Gastroesophageal sphincter (tissue), 4 donors: ENCODE measurements at regions not wholly inside any gene's neighbourhood (a gene's known extent, or its start where the extent isn't known, plus 50 kb on each side); places are given as distances from the start of the nearest gene placed in this dataset.

Experiments
- ATAC-seq: fragments of 150-250 bp; one replicate; pipeline ENCODE4 v1.9.1; 2016; ENCODE audit warnings: mild to moderate bottlenecking, moderate library complexity
- H3K27ac ChIP-seq, 4 donors: fragments of 200-600 bp; sonication (generic) in 3 of 4; 1 replicate in 3 of 4; 2 replicates in 1 of 4; pipeline ENCODE4 v1.5.1; 2016 to 2019
- H3K27me3 ChIP-seq: fragments of 200-600 bp; sonication (generic); one replicate; pipeline ENCODE4 v1.5.1; 2019
- H3K36me3 ChIP-seq, 2 donors: fragments of 200-600 bp; sonication (generic); one replicate each; pipeline ENCODE4 v1.5.1; 2019; ENCODE audit warnings: control low read depth in 1 of 2
- H3K4me1 ChIP-seq, 3 donors: fragments of 200-600 bp; sonication (generic); 1 replicate in 2 of 3; 2 replicates in 1 of 3; pipeline ENCODE4 v1.5.1; 2016 to 2019; ENCODE audit warnings: control low read depth in 2 of 3
- H3K4me3 ChIP-seq, 2 donors: fragments of 200-600 bp; sonication (generic); one replicate each; pipeline ENCODE4 v1.5.1; 2019; ENCODE audit warnings: mild to moderate bottlenecking in 1 of 2, moderate library complexity in 1 of 2
- H3K9me3 ChIP-seq, 3 donors: fragments of 200-600 bp; sonication (generic); one replicate each; pipeline ENCODE4 v1.5.1; 2017 to 2019; ENCODE audit warnings: control low read depth in 2 of 3
- CTCF ChIP-seq, 4 experiments: fragments of 200-600 bp in 2 of 4; fragments of 450-650 bp in 2 of 4; sonication (generic) in 1 of 4; IDR thresholded peaks; one replicate each; pipeline ENCODE4 v1.5.1; 2017 to 2019; ENCODE audit warnings: antibody characterized with exemption in 4 of 4, mild to moderate bottlenecking in 2 of 4, moderate library complexity in 2 of 4
- EP300 ChIP-seq: sonication (generic); formaldehyde crosslinking; IDR thresholded peaks from one replicate; pipeline ENCODE4 v1.6.1; 2017; ENCODE audit warnings: antibody characterized with exemption, mild to moderate bottlenecking
- POLR2A ChIP-seq, 2 donors: fragments of 450-650 bp; IDR thresholded peaks; one replicate each; pipeline ENCODE4 v1.6.1; 2017; ENCODE audit warnings: antibody characterized with exemption in 2 of 2, mild to moderate bottlenecking in 2 of 2, moderate library complexity in 1 of 2
- POLR2AphosphoS5 ChIP-seq: sonication (generic); formaldehyde crosslinking; IDR thresholded peaks from one replicate; pipeline ENCODE4 v1.6.1; 2017; ENCODE audit warnings: antibody characterized with exemption
- WGBS, 2 donors: methylation state at CpG; one replicate each; pipeline ENCODE4 v1.1.5; 2018; ENCODE audit warnings: low coverage in 1 of 2; 5-methylcytosine and 5-hydroxymethylcytosine counted together

DNA sequence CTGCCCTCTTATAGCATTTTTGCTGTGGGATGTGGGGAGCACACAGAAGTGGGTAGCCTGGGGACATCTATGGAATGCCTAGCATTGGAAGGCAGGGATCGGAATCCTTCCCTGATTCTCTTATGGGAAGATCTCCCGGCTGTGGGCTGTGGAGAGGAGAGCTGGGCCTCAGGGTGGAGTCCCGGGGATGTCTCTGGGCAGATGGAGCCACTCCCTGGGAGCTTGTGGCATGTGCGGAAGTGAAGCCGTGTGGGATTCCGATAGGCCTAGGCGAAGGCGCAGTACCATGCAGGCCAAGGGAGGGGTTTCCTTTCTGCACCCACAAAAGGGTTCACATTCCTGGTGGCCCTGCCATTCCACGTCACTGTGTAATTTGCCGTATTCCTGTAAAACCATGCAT is 87.9 kb downstream of the GLI2 start:
- Histone ChIP-seq H3K27me3 (no peaks in the 10 kb centered on the region), H3K36me3 (no peaks in the 10 kb centered on the region), H3K4me1 (peaks cover 0 to 63% (median 41%) of the 10 kb centered on the region in 3 donors), H3K4me3 (no peak overlapping the region), H3K9me3 (no peaks in the 10 kb centered on the region), H3K27ac (no peak overlapping the region)
- 90 to 93% methylated on average over 2 to 3 of the region's 10 CpGs for WGBS, 2 donors
- TF ChIP-seq POLR2AphosphoS5 (no peak), POLR2A (IDR thresholded peaks at IDR 0.05) (no peak), EP300 (no peak), CTCF (IDR thresholded peaks at IDR 0.05) (no peak)
- no peak for ATAC-seq

GRCh38 chr2:120824246-120824645 is 88.6 kb downstream of the GLI2 start:
- Histone ChIP-seq H3K27me3 (no peaks in the 10 kb centered on the region), H3K27ac (no peak overlapping the region), H3K36me3 (no peaks in the 10 kb centered on the region), H3K4me3 (no peak overlapping the region), H3K4me1 (peaks cover 0 to 56% (median 37%) of the 10 kb centered on the region in 3 donors), H3K9me3 (no peaks in the 10 kb centered on the region)
- WGBS, 2 donors = 85 to 97% methylated on average over 3 to 4 of the region's 8 CpGs
- TF ChIP-seq POLR2AphosphoS5 (no peak), CTCF (IDR thresholded peaks at IDR 0.05) (no peak), EP300 (no peak), POLR2A (IDR thresholded peaks at IDR 0.05) (no peak)
- ATAC-seq = no peak

DNA sequence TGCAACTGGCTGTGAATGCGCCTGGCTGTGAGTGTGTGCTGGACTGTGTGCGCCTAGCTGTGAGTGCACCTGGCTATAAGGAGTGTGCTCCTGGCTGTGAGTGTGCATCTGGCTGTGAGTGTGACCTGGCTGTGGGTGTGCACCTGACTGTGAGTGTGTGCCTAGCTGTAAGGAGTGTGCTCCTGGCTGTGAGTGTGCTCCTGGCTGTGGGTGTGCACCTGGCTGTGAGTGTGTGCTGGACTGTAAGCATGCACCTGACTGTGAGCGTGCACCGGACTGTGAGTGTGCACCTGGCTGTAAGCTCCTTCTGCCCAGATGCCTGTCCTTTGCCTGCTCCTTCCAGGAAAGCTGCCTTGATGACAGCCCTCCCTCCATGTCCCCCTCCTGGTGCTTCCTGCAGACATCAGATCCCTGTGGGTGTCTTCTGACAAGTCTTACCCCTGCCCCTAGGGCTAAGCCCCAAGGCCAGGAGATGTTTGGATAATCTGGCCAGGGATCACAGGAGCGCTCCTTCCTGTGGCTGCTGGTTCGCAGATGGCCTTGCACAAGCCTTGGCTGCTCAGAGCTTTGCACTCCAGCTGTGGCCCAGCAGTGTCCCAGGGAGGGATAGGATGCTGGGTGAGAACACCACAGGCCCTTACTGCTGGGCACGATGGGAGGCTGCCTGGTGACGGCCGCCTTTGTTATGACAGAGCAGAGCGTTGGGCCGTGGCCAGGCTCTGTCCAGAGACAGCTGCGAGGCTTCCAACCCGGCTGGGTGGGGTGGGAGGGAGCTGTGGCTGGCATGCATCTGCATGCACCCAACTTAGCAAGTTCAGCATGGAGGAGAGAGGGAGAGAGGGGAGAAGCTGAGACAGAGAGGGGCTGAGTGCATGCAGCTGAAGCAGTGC is 89.9 kb downstream of the GLI2 start:
- Histone ChIP-seq H3K4me1 (peaks cover 0 to 50% (median 28%) of the 10 kb centered on the region in 3 donors), H3K27ac (peak overlapping the region in 3 of 4 donors; percentile 33 to 69 (median 67))

DNA sequence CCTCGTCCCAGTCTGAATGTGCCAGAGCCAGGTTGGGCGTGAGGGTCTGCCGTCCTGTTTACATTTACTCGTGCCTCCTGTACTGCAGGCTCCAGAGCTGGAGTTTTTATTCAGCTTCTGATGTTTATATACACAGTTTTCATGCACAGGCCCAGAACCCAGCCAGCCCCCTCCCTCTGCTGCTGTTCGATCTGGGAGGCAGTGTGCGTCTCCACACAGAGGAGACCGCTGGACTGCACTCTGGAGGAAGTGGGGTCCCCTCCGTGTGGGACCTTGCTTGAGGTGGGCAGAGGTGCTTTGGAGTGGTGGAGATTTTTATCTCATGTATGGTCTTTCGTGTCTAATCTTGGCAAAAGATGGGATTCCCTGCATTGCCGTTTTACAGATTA is 90.6 kb downstream of the GLI2 start:
- Histone ChIP-seq H3K36me3 (no peaks in the 10 kb centered on the region), H3K9me3 (no peaks in the 10 kb centered on the region), H3K4me1 (peaks cover 0 to 50% (median 27%) of the 10 kb centered on the region in 3 donors), H3K27ac (peak overlapping the region in 3 of 4 donors; percentile 33 to 69 (median 67)), H3K27me3 (no peaks in the 10 kb centered on the region), H3K4me3 (no peak overlapping the region)
- ATAC-seq = no peak
- WGBS, 2 donors = 0 to 34% methylated on average over 2 to 6 of the region's 10 CpGs
- TF ChIP-seq POLR2AphosphoS5 = no peak
- no peak for TF ChIP-seq CTCF (IDR thresholded peaks at IDR 0.05)
- no peak for TF ChIP-seq POLR2A (IDR thresholded peaks at IDR 0.05)
- no peak for TF ChIP-seq EP300

More for the DNA sequence above, 89.9 kb downstream of the GLI2 start:
- 33% methylated on average over 3 of the region's 13 CpGs; no CpG with 5 or more reads in 1 of the 2 donors for WGBS, 2 donors
- Histone ChIP-seq H3K27me3 (no peaks in the 10 kb centered on the region), H3K9me3 (no peaks in the 10 kb centered on the region), H3K36me3 (no peaks in the 10 kb centered on the region), H3K4me3 (no peak overlapping the region)
- ATAC-seq = peak; percentile 79
- TF ChIP-seq POLR2A (IDR thresholded peaks at IDR 0.05) (no peak), EP300 (no peak), POLR2AphosphoS5 (peak; percentile 9)

DNA sequence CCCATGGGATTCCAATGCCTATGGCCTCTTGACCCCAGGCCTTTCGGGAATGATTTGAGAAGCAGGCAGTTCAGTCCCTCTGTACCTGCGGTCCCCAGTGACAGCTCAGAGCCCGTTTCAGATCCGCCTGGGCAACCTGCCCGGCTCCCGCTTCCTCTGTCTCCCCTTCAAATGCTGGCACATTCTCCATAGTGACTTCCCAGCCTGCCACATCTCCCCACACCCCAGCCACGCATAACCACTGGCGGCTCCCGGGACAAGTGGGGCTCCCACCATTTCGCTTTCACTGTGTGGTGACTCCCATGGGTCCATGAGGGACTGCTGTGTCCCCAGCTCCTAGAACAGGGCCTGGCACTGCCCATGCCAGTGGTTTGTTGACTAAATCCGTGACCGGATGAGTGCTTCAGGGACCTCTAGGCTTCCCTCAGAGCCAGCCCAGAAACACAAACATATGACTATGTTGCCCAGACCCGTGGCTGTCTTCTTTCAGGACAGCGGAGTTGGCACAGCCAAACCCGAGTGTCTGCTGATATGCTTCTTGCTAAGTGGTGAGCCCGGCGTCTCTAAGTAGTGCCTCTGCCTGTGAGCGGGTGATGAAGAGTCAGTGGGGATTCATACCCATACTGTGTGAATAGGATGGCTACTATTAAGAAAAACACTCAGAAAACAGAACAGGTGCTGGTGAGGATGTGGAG is 91.2 kb downstream of the GLI2 start:
- Histone ChIP-seq H3K27ac (peak overlapping the region in 3 of 4 donors; percentile 33 to 69 (median 67)), H3K27me3 (no peaks in the 10 kb centered on the region), H3K4me1 (peaks cover 0 to 49% (median 28%) of the 10 kb centered on the region in 3 donors), H3K9me3 (no peaks in the 10 kb centered on the region), H3K4me3 (no peak overlapping the region), H3K36me3 (no peaks in the 10 kb centered on the region)
- ATAC-seq = no peak
- TF ChIP-seq POLR2AphosphoS5 = no peak
- no peak for TF ChIP-seq POLR2A (IDR thresholded peaks at IDR 0.05)
- TF ChIP-seq EP300 = no peak
- TF ChIP-seq CTCF (IDR thresholded peaks at IDR 0.05) = no peak
- 40% methylated on average over 2 of the region's 18 CpGs; no CpG with 5 or more reads in 1 of the 2 donors for WGBS, 2 donors
